ENCODE measurements at regions not wholly inside any gene's neighbourhood (a gene's known extent, or its start where the extent isn't known, plus 50 kb on each side); places are given as distances from the start of the nearest gene placed in this dataset.

DNA sequence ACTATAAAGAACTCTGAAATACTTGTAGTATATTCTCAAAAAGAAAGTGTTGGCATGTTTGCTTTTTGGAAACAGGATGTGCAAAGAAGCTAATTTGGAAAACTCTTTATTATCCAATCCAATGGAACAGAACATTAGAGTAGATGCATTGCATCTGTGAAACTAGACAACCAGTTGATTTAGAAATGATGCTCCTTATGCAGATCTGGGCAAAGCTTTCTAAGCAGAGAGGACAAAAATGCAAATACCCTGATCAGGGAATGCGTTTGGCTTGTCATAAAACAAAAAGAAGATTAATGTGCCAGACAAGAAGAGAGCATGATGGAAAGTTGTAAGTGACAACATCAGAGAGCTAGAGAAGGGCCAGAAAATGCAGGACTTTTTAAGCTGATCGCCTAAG, 142.3 kb downstream of the RCHY1 start (continued):
- TF ChIP-seq, protein P1, sequence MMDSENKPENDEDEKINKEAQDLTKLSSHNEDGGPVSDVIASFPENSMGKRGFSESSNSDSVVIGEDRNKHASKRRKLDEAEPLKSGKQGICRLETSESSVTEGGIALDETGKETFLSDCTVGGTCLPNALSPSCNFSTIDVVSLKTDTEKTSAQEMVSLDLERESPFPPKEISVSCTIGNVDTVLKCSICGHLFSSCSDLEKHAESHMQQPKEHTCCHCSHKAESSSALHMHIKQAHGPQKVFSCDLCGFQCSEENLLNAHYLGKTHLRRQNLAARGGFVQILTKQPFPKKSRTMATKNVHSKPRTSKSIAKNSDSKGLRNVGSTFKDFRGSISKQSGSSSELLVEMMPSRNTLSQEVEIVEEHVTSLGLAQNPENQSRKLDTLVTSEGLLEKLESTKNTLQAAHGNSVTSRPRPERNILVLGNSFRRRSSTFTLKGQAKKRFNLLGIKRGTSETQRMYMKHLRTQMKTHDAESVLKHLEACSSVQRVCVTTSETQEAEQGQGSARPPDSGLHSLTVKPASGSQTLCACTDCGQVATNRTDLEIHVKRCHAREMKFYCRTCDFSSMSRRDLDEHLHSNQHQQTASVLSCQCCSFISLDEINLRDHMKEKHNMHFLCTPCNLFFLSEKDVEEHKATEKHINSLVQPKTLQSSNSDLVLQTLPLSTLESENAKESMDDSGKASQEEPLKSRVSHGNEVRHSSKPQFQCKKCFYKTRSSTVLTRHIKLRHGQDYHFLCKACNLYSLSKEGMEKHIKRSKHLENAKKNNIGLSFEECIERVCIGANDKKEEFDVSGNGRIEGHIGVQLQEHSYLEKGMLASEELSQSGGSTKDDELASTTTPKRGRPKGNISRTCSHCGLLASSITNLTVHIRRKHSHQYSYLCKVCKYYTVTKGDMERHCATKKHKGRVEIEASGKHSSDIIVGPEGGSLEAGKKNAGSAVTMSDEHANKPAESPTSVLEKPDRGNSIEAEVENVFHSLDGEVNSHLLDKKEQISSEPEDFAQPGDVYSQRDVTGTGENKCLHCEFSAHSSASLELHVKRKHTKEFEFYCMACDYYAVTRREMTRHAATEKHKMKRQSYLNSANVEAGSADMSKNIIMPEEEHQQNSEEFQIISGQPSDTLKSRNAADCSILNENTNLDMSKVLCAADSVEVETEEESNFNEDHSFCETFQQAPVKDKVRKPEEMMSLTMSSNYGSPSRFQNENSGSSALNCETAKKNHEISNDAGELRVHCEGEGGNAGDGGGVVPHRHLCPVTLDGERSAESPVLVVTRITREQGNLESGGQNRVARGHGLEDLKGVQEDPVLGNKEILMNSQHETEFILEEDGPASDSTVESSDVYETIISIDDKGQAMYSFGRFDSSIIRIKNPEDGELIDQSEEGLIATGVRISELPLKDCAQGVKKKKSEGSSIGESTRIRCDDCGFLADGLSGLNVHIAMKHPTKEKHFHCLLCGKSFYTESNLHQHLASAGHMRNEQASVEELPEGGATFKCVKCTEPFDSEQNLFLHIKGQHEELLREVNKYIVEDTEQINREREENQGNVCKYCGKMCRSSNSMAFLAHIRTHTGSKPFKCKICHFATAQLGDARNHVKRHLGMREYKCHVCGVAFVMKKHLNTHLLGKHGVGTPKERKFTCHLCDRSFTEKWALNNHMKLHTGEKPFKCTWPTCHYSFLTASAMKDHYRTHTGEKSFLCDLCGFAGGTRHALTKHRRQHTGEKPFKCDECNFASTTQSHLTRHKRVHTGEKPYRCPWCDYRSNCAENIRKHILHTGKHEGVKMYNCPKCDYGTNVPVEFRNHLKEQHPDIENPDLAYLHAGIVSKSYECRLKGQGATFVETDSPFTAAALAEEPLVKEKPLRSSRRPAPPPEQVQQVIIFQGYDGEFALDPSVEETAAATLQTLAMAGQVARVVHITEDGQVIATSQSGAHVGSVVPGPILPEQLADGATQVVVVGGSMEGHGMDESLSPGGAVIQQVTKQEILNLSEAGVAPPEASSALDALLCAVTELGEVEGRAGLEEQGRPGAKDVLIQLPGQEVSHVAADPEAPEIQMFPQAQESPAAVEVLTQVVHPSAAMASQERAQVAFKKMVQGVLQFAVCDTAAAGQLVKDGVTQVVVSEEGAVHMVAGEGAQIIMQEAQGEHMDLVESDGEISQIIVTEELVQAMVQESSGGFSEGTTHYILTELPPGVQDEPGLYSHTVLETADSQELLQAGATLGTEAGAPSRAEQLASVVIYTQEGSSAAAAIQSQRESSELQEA (CRISPR knock-in tag; IDR thresholded peaks at IDR 0.05; ENCODE audit: not compliant biosample characterization): no peak
- TF ChIP-seq ZNF333 (CRISPR knock-in tag; IDR thresholded peaks at IDR 0.05; ENCODE audit: borderline replicate concordance): no peak

DNA sequence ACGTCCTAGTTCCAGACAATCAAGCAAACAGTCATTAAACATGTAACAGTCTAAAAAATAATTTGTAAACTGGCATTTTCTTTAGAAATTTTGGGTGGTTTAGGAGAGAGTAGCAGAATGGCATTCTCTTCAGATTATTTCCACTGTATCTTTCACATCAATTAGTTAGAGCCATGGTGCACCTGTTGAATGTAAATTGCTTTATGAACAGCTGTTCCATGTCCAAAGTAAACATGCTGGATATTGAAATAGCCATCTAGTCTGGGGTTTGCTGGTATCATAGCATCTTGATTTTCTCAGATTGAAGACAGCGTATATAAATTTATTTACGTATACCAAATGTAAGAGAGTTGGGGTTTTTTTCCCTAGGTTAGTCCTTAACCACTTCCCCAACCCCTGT, 143.6 kb downstream of the RCHY1 start:
- CTCF ChIA-PET (ENCODE audit: low intra/inter-chr PET ratio, low total read pairs): no interaction called here
- no peaks in the 10 kb centered on the region for H3K36me3 ChIP-seq (replicated peaks in 1 of 2; ENCODE audit: control insufficient read depth in 1 of 2, insufficient read depth in 2 of 2, low read length in 2 of 2)
- H3K4me1 ChIP-seq (ENCODE audit: insufficient read depth, low read length): no peaks in the 10 kb centered on the region
- no peak overlapping the region for H3K4me3 ChIP-seq (replicated peaks in 1 of 3; ENCODE audit: insufficient read depth in 1 of 3, low read depth in 2 of 3, low read length in 3 of 3)
- 52% methylated on average over 3 of the region's 3 CpGs for WGBS (ENCODE audit: low lambda C conversion rate)
- no peak overlapping the region for H3K9ac ChIP-seq (ENCODE audit: insufficient read depth, low read depth, low read length)
- ATAC-seq (no peak), FAIRE-seq (no peak), DNase-seq (ENCODE audit: low spot score) (no peak)
- no peaks in the 10 kb centered on the region for H3K79me2 ChIP-seq (ENCODE audit: insufficient read depth, low read length)
- H3K27ac ChIP-seq (ENCODE audit: extremely low read length, insufficient read depth, low read length): no peak overlapping the region
- H3K9me3 ChIP-seq (ENCODE audit: low read length): no peaks in the 10 kb centered on the region
- no peak overlapping the region for H2AFZ ChIP-seq (ENCODE audit: low read length)
- in situ Hi-C loops (cut with HindIII; ENCODE audit: extremely low pct_ligation_motif_present, low pct_unique_long_range_greater_than_20kb) (no loop called here), intact Hi-C loops (cut with micrococcal nuclease; ENCODE audit: unreplicated experiment) (no loop called here)
- no peaks in the 10 kb centered on the region; a peak in 1 of 5 replicates for H3K27me3 ChIP-seq (ENCODE audit: control insufficient read depth in 1 of 2, insufficient read depth in 2 of 2, low read length in 2 of 2)
- POLR2A ChIA-PET: no interaction called here
- no TSS peak for BruUV-seq (replicated peaks)
- TF ChIP-seq ZNF558 (CRISPR knock-in tag; IDR thresholded peaks at IDR 0.05; ENCODE audit: borderline replicate concordance): no peak
- TF ChIP-seq, protein P2, sequence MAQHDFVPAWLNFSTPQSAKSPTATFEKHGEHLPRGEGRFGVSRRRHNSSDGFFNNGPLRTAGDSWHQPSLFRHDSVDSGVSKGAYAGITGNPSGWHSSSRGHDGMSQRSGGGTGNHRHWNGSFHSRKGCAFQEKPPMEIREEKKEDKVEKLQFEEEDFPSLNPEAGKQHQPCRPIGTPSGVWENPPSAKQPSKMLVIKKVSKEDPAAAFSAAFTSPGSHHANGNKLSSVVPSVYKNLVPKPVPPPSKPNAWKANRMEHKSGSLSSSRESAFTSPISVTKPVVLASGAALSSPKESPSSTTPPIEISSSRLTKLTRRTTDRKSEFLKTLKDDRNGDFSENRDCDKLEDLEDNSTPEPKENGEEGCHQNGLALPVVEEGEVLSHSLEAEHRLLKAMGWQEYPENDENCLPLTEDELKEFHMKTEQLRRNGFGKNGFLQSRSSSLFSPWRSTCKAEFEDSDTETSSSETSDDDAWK (CRISPR knock-in tag; IDR thresholded peaks at IDR 0.05): no peak
- no peak for TF ChIP-seq ZNF782 (CRISPR knock-in tag; IDR thresholded peaks at IDR 0.05; ENCODE audit: borderline replicate concordance)
- TF ChIP-seq MED8 (CRISPR knock-in tag; IDR thresholded peaks at IDR 0.05; ENCODE audit: insufficient replicate concordance): no peak
- TF ChIP-seq, protein P3, sequence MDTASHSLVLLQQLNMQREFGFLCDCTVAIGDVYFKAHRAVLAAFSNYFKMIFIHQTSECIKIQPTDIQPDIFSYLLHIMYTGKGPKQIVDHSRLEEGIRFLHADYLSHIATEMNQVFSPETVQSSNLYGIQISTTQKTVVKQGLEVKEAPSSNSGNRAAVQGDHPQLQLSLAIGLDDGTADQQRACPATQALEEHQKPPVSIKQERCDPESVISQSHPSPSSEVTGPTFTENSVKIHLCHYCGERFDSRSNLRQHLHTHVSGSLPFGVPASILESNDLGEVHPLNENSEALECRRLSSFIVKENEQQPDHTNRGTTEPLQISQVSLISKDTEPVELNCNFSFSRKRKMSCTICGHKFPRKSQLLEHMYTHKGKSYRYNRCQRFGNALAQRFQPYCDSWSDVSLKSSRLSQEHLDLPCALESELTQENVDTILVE (CRISPR knock-in tag; IDR thresholded peaks at IDR 0.05): no peak
- TF ChIP-seq, protein P4, sequence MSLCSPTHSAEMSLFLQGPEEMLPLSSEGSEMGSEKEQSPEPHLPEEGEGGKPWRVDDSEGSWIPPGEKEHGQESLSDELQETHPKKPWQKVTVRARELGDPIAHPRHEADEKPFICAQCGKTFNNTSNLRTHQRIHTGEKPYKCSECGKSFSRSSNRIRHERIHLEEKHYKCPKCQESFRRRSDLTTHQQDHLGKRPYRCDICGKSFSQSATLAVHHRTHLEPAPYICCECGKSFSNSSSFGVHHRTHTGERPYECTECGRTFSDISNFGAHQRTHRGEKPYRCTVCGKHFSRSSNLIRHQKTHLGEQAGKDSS (CRISPR knock-in tag; IDR thresholded peaks at IDR 0.05; ENCODE audit: borderline replicate concordance, low read depth): no peak
- no peak for TF ChIP-seq MTA3 (CRISPR knock-in tag; IDR thresholded peaks at IDR 0.05)
- TF ChIP-seq ZNF567 (CRISPR knock-in tag; IDR thresholded peaks at IDR 0.05; ENCODE audit: borderline replicate concordance): no peak
- TF ChIP-seq TBL1XR1 (IDR thresholded peaks at IDR 0.05; ENCODE audit: borderline replicate concordance, low read length, partially characterized antibody): no peak
- no peak overlapping the region for H3K4me2 ChIP-seq (ENCODE audit: low read depth, low read length)
- H4K20me1 ChIP-seq (ENCODE audit: insufficient read depth, low read length): no peaks in the 10 kb centered on the region
